ENCODE measurements at regions not wholly inside any gene's neighbourhood (a gene's known extent, or its start where the extent isn't known, plus 50 kb on each side); places are given as distances from the start of the nearest gene placed in this dataset.

GRCh38 chr18:45119876-45120275, 439.2 kb downstream of the SETBP1 start:
- no peak for DNase-seq (ENCODE audit: low read depth)
- TF ChIP-seq CTCF (conservative IDR thresholded peaks at IDR 0.05; ENCODE audit: control insufficient read depth, insufficient read depth, low read depth, low read length): no peak
- no peak overlapping the region for H3K4me3 ChIP-seq (ENCODE audit: control insufficient read depth, low read depth, low read length)

GRCh38 chr18:45121146-45121545, 440.5 kb downstream of the SETBP1 start:
- DNase-seq (ENCODE audit: low read depth): no peak
- TF ChIP-seq CTCF (conservative IDR thresholded peaks at IDR 0.05; ENCODE audit: control insufficient read depth, insufficient read depth, low read depth, low read length): no peak
- no peak overlapping the region for H3K4me3 ChIP-seq (ENCODE audit: control insufficient read depth, low read depth, low read length)

GRCh38 chr18:45122506-45122905, 441.8 kb downstream of the SETBP1 start:
- peak; percentile 53 for DNase-seq (ENCODE audit: low read depth)
- H3K4me3 ChIP-seq (ENCODE audit: control insufficient read depth, low read depth, low read length): no peak overlapping the region
- TF ChIP-seq CTCF (conservative IDR thresholded peaks at IDR 0.05; ENCODE audit: control insufficient read depth, insufficient read depth, low read depth, low read length): no peak

GRCh38 chr18:45127405-45127804, 446.7 kb downstream of the SETBP1 start:
- no peak overlapping the region for H3K4me3 ChIP-seq (ENCODE audit: control insufficient read depth, low read depth, low read length)
- no peak for DNase-seq (ENCODE audit: low read depth)
- TF ChIP-seq CTCF (conservative IDR thresholded peaks at IDR 0.05; ENCODE audit: control insufficient read depth, insufficient read depth, low read depth, low read length): no peak

GRCh38 chr18:45133276-45133675, 452.6 kb downstream of the SETBP1 start:
- H3K4me3 ChIP-seq (ENCODE audit: control insufficient read depth, low read depth, low read length): no peak overlapping the region
- DNase-seq (ENCODE audit: low read depth): no peak
- no peak for TF ChIP-seq CTCF (conservative IDR thresholded peaks at IDR 0.05; ENCODE audit: control insufficient read depth, insufficient read depth, low read depth, low read length)

GRCh38 chr18:45136381-45137086, 455.8 kb downstream of the SETBP1 start:
- DNase-seq (ENCODE audit: low read depth): no peak
- no peak for TF ChIP-seq CTCF (conservative IDR thresholded peaks at IDR 0.05; ENCODE audit: control insufficient read depth, insufficient read depth, low read depth, low read length)
- H3K4me3 ChIP-seq (ENCODE audit: control insufficient read depth, low read depth, low read length): no peak overlapping the region

- no peak overlapping the region for H3K4me3 ChIP-seq (ENCODE audit: control insufficient read depth, low read depth, low read length)
- no peak for DNase-seq (ENCODE audit: low read depth)
- no peak for TF ChIP-seq CTCF (conservative IDR thresholded peaks at IDR 0.05; ENCODE audit: control insufficient read depth, insufficient read depth, low read depth, low read length)
Measured at GRCh38 chr18:45137087-45137419, 456.4 kb downstream of the SETBP1 start.
